GM23338 (cell line): ENCODE measurements at regions not wholly inside any gene's neighbourhood (a gene's known extent, or its start where the extent isn't known, plus 50 kb on each side); places are given as distances from the start of the nearest gene placed in this dataset.

Source experiments
- ATAC-seq: fragments of 200-7000 bp; cut with Tn5 transposase; 3 replicates; pipeline ENCODE4 v1.9.1; 2020
- DNase-seq: peaks from one replicate; pipeline ENCODE4 v3.0.0-alpha.2; 2015; ENCODE audit warnings: low spot score
- H2AFZ ChIP-seq: fragments of 200-600 bp; sonication (generic); 2 replicates; pipeline ENCODE4 v1.8.0; 2016; ENCODE audit warnings: antibody characterized with exemption, mild to moderate bottlenecking, moderate library complexity
- H3F3A ChIP-seq: fragments of 200-600 bp; sonication (generic); replicated peaks from 2 replicates; pipeline ENCODE4 v1.8.0; 2017; ENCODE audit warnings: antibody characterized with exemption, mixed run types, low read depth
- H3K27ac ChIP-seq: fragments of 200-600 bp; sonication (generic); 2 replicates; pipeline ENCODE4 v1.6.1; 2016; ENCODE audit warnings: low read depth
- H3K27me3 ChIP-seq: fragments of 200-600 bp; sonication (generic); 2 replicates; pipeline ENCODE4 v1.8.0; 2016; ENCODE audit warnings: mild to moderate bottlenecking, mixed run types, moderate library complexity; ENCODE audit not compliant: insufficient read depth
- H3K36me3 ChIP-seq: fragments of 200-600 bp; sonication (generic); 2 replicates; pipeline ENCODE4 v1.8.0; 2016; ENCODE audit warnings: mild to moderate bottlenecking; ENCODE audit not compliant: insufficient read depth
- H3K4me1 ChIP-seq: fragments of 200-600 bp; sonication (generic); 2 replicates; pipeline ENCODE4 v1.8.0; 2016; ENCODE audit warnings: mild to moderate bottlenecking, moderate library complexity; ENCODE audit not compliant: insufficient read depth
- H3K4me2 ChIP-seq: fragments of 200-600 bp; sonication (generic); 2 replicates; pipeline ENCODE4 v1.7.1; 2017; ENCODE audit warnings: mixed run types
- H3K4me3 ChIP-seq: fragments of 200-600 bp; sonication (generic); 2 replicates; pipeline ENCODE4 v1.6.1; 2016; ENCODE audit warnings: mixed run types
- H3K79me2 ChIP-seq: fragments of 200-600 bp; sonication (generic); replicated peaks from 2 replicates; pipeline ENCODE4 v1.8.0; 2017; ENCODE audit warnings: mild to moderate bottlenecking; ENCODE audit not compliant: insufficient read depth
- H3K9me2 ChIP-seq: fragments of 200-600 bp; sonication (generic); 2 replicates; pipeline ENCODE4 v1.8.0; 2017; ENCODE audit not compliant: insufficient read depth
- H4K20me1 ChIP-seq: fragments of 200-600 bp; sonication (generic); replicated peaks from 2 replicates; pipeline ENCODE4 v1.8.0; 2017; ENCODE audit warnings: mild to moderate bottlenecking; ENCODE audit not compliant: insufficient read depth
- H3K27ac Mint-ChIP-seq: 2 replicates; pipeline ENCODE4 v1.8.0; 2020; ENCODE audit warnings: inconsistent platforms, mild to moderate bottlenecking, moderate library complexity, mixed read lengths
- H3K27me3 Mint-ChIP-seq: 3 replicates; pipeline ENCODE4 v1.8.0; 2022; ENCODE audit warnings: low read depth, mild to moderate bottlenecking, moderate library complexity, mixed read lengths, inconsistent platforms; ENCODE audit not compliant: insufficient read depth, poor library complexity
- H3K36me3 Mint-ChIP-seq: 3 replicates; pipeline ENCODE4 v1.8.0; 2021; ENCODE audit warnings: low read depth, mild to moderate bottlenecking, inconsistent platforms, moderate library complexity, mixed read lengths
- H3K4me1 Mint-ChIP-seq: 3 replicates; pipeline ENCODE4 v1.8.0; 2020; ENCODE audit warnings: mild to moderate bottlenecking, inconsistent platforms, mixed read lengths
- H3K4me3 Mint-ChIP-seq: 3 replicates; pipeline ENCODE4 v1.8.0; 2021; ENCODE audit warnings: moderate library complexity, mild to moderate bottlenecking, inconsistent platforms, mixed read lengths
- H3K9me3 Mint-ChIP-seq: 3 replicates; pipeline ENCODE4 v1.8.0; 2020; ENCODE audit warnings: moderate library complexity, mild to moderate bottlenecking, inconsistent platforms, mixed read lengths
- CREB1 ChIP-seq: fragments of 250-450 bp; sonication (Bioruptor Pico); IDR thresholded peaks from 2 replicates; pipeline ENCODE4 v1.5.0; 2020; ENCODE audit warnings: low read depth, mild to moderate bottlenecking, moderate library complexity
- EZH2 ChIP-seq: fragments of 200-600 bp; sonication (generic); IDR thresholded peaks from one replicate; pipeline ENCODE4 v1.8.0; 2017; ENCODE audit warnings: antibody characterized with exemption, mild to moderate bottlenecking, low read depth; ENCODE audit not compliant: unreplicated experiment
- EZH2phosphoT487 ChIP-seq: fragments of 200-600 bp; sonication (generic); IDR thresholded peaks from one replicate; pipeline ENCODE4 v1.8.1; 2018; ENCODE audit warnings: antibody characterized with exemption; ENCODE audit not compliant: unreplicated experiment
- JUNB ChIP-seq: IDR thresholded peaks from one replicate; pipeline ENCODE4 v1.6.1; 2016; ENCODE audit warnings: antibody characterized with exemption; ENCODE audit not compliant: unreplicated experiment
- NANOG ChIP-seq: IDR thresholded peaks from 2 replicates; pipeline ENCODE4 v1.6.1; 2016; ENCODE audit warnings: antibody characterized with exemption, borderline replicate concordance
- POLR2AphosphoS5 ChIP-seq: IDR thresholded peaks from 2 replicates; pipeline ENCODE4 v1.6.1; 2016; ENCODE audit warnings: antibody characterized with exemption, low read depth
- ZNF114 ChIP-seq: fragments of 250-450 bp; sonication (Bioruptor Pico); IDR thresholded peaks from 2 replicates; pipeline ENCODE4 v1.5.0; 2020; ENCODE audit warnings: mild to moderate bottlenecking, moderate library complexity
- ZNF331 ChIP-seq: fragments of 250-450 bp; sonication (Bioruptor Pico); IDR thresholded peaks from 2 replicates; pipeline ENCODE4 v1.5.0; 2020; ENCODE audit warnings: low read depth, mild to moderate bottlenecking, moderate library complexity
- TF ChIP-seq, protein P1 (sequence below): IDR thresholded peaks from one replicate; pipeline ENCODE4 v1.6.1; 2018; ENCODE audit warnings: antibody characterized with exemption; ENCODE audit not compliant: unreplicated experiment
- TF ChIP-seq, protein P2 (sequence below): IDR thresholded peaks from 2 replicates; pipeline ENCODE4 v1.6.1; 2016; ENCODE audit warnings: antibody characterized with exemption
- TF ChIP-seq, protein P3 (sequence below), 2 experiments: fragments of 200-600 bp in 1 of 2; sonication (generic) in 1 of 2; conservative IDR thresholded peaks; 2 replicates each; pipeline versions ENCODE4 v1.5.1 to v1.6.1; 2016 to 2017; ENCODE audit warnings: antibody characterized with exemption in 2 of 2, low read depth in 2 of 2, mild to moderate bottlenecking in 2 of 2, moderate library complexity in 1 of 2
- TF ChIP-seq, protein P4 (sequence below): fragments of 250-450 bp; sonication (Bioruptor Pico); IDR thresholded peaks from 2 replicates; pipeline ENCODE4 v1.5.0; 2020; ENCODE audit warnings: mild to moderate bottlenecking, moderate library complexity

DNA sequence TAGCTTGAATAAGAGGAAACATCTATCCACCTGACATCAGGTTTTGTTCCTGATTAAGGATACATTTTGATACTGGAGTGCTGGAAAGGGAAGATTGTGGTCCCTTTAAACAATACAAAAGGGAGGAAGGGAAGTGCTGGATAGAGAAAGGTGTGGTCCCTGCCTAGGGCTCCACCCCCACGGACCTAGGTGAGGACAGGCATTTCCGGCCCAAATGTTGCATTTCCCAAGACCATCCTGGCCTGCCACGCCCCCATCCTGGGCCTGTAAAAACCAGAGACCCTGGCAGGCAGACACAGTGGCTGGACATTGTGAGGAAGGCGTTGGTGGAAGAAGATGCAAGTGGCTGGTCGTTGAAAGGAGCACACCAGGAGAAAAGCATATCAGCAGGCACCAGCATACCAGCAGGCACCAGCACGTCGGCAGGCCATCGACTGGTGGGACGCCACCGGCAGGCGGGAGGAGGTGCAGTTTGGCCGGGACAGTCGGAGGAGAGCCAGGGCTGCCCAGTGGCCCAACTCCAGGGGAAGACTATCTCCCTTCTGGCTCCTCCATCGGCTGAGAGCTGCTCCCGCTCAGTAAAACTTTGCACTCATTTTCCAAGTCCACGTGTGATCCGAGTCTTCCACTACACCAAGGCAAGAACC is 53.2 kb upstream of the AMN1 start:
- ATAC-seq (no peak; the same call in 2 of the 3 replicates), DNase-seq (no peak)
- H3K27ac Mint-ChIP-seq = no peak overlapping the region
- Histone ChIP-seq H3K4me2 (no peak overlapping the region), H3K36me3 (no peaks in the 10 kb centered on the region), H3K27me3 (no peaks in the 10 kb centered on the region), H3K27ac (no peak overlapping the region), H3K4me1 (no peaks in the 10 kb centered on the region), H3K4me3 (no peak overlapping the region), H4K20me1 (no peaks in the 10 kb centered on the region), H3F3A (no peaks in the 10 kb centered on the region), H2AFZ (peak overlapping the region; percentile 85), H3K79me2 (no peaks in the 10 kb centered on the region), H3K9me2 (no peaks in the 10 kb centered on the region)
- no peak overlapping the region for H3K4me3 Mint-ChIP-seq
- H3K4me1 Mint-ChIP-seq = peaks cover 2% of the 10 kb centered on the region; the same call in 1 of the 3 replicates
- no peaks in the 10 kb centered on the region; the same call in 2 of the 3 replicates for H3K9me3 Mint-ChIP-seq
- H3K36me3 Mint-ChIP-seq = no peaks in the 10 kb centered on the region
- H3K27me3 Mint-ChIP-seq = peaks cover 2% of the 10 kb centered on the region
- no peak for TF ChIP-seq ZNF114 (CRISPR knock-in tag)
- TF ChIP-seq, protein P1, sequence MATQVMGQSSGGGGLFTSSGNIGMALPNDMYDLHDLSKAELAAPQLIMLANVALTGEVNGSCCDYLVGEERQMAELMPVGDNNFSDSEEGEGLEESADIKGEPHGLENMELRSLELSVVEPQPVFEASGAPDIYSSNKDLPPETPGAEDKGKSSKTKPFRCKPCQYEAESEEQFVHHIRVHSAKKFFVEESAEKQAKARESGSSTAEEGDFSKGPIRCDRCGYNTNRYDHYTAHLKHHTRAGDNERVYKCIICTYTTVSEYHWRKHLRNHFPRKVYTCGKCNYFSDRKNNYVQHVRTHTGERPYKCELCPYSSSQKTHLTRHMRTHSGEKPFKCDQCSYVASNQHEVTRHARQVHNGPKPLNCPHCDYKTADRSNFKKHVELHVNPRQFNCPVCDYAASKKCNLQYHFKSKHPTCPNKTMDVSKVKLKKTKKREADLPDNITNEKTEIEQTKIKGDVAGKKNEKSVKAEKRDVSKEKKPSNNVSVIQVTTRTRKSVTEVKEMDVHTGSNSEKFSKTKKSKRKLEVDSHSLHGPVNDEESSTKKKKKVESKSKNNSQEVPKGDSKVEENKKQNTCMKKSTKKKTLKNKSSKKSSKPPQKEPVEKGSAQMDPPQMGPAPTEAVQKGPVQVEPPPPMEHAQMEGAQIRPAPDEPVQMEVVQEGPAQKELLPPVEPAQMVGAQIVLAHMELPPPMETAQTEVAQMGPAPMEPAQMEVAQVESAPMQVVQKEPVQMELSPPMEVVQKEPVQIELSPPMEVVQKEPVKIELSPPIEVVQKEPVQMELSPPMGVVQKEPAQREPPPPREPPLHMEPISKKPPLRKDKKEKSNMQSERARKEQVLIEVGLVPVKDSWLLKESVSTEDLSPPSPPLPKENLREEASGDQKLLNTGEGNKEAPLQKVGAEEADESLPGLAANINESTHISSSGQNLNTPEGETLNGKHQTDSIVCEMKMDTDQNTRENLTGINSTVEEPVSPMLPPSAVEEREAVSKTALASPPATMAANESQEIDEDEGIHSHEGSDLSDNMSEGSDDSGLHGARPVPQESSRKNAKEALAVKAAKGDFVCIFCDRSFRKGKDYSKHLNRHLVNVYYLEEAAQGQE = no peak
- TF ChIP-seq, protein P2, sequence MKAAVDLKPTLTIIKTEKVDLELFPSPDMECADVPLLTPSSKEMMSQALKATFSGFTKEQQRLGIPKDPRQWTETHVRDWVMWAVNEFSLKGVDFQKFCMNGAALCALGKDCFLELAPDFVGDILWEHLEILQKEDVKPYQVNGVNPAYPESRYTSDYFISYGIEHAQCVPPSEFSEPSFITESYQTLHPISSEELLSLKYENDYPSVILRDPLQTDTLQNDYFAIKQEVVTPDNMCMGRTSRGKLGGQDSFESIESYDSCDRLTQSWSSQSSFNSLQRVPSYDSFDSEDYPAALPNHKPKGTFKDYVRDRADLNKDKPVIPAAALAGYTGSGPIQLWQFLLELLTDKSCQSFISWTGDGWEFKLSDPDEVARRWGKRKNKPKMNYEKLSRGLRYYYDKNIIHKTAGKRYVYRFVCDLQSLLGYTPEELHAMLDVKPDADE = no peak
- no peak for TF ChIP-seq NANOG
- TF ChIP-seq, protein P3, sequence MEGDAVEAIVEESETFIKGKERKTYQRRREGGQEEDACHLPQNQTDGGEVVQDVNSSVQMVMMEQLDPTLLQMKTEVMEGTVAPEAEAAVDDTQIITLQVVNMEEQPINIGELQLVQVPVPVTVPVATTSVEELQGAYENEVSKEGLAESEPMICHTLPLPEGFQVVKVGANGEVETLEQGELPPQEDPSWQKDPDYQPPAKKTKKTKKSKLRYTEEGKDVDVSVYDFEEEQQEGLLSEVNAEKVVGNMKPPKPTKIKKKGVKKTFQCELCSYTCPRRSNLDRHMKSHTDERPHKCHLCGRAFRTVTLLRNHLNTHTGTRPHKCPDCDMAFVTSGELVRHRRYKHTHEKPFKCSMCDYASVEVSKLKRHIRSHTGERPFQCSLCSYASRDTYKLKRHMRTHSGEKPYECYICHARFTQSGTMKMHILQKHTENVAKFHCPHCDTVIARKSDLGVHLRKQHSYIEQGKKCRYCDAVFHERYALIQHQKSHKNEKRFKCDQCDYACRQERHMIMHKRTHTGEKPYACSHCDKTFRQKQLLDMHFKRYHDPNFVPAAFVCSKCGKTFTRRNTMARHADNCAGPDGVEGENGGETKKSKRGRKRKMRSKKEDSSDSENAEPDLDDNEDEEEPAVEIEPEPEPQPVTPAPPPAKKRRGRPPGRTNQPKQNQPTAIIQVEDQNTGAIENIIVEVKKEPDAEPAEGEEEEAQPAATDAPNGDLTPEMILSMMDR (conservative IDR thresholded peaks at IDR 0.05; ENCODE audit: low read depth in 2 of 2) = no peak
- TF ChIP-seq ZNF331 (CRISPR knock-in tag) = no peak
- no peak for TF ChIP-seq EZH2
- TF ChIP-seq, protein P4, sequence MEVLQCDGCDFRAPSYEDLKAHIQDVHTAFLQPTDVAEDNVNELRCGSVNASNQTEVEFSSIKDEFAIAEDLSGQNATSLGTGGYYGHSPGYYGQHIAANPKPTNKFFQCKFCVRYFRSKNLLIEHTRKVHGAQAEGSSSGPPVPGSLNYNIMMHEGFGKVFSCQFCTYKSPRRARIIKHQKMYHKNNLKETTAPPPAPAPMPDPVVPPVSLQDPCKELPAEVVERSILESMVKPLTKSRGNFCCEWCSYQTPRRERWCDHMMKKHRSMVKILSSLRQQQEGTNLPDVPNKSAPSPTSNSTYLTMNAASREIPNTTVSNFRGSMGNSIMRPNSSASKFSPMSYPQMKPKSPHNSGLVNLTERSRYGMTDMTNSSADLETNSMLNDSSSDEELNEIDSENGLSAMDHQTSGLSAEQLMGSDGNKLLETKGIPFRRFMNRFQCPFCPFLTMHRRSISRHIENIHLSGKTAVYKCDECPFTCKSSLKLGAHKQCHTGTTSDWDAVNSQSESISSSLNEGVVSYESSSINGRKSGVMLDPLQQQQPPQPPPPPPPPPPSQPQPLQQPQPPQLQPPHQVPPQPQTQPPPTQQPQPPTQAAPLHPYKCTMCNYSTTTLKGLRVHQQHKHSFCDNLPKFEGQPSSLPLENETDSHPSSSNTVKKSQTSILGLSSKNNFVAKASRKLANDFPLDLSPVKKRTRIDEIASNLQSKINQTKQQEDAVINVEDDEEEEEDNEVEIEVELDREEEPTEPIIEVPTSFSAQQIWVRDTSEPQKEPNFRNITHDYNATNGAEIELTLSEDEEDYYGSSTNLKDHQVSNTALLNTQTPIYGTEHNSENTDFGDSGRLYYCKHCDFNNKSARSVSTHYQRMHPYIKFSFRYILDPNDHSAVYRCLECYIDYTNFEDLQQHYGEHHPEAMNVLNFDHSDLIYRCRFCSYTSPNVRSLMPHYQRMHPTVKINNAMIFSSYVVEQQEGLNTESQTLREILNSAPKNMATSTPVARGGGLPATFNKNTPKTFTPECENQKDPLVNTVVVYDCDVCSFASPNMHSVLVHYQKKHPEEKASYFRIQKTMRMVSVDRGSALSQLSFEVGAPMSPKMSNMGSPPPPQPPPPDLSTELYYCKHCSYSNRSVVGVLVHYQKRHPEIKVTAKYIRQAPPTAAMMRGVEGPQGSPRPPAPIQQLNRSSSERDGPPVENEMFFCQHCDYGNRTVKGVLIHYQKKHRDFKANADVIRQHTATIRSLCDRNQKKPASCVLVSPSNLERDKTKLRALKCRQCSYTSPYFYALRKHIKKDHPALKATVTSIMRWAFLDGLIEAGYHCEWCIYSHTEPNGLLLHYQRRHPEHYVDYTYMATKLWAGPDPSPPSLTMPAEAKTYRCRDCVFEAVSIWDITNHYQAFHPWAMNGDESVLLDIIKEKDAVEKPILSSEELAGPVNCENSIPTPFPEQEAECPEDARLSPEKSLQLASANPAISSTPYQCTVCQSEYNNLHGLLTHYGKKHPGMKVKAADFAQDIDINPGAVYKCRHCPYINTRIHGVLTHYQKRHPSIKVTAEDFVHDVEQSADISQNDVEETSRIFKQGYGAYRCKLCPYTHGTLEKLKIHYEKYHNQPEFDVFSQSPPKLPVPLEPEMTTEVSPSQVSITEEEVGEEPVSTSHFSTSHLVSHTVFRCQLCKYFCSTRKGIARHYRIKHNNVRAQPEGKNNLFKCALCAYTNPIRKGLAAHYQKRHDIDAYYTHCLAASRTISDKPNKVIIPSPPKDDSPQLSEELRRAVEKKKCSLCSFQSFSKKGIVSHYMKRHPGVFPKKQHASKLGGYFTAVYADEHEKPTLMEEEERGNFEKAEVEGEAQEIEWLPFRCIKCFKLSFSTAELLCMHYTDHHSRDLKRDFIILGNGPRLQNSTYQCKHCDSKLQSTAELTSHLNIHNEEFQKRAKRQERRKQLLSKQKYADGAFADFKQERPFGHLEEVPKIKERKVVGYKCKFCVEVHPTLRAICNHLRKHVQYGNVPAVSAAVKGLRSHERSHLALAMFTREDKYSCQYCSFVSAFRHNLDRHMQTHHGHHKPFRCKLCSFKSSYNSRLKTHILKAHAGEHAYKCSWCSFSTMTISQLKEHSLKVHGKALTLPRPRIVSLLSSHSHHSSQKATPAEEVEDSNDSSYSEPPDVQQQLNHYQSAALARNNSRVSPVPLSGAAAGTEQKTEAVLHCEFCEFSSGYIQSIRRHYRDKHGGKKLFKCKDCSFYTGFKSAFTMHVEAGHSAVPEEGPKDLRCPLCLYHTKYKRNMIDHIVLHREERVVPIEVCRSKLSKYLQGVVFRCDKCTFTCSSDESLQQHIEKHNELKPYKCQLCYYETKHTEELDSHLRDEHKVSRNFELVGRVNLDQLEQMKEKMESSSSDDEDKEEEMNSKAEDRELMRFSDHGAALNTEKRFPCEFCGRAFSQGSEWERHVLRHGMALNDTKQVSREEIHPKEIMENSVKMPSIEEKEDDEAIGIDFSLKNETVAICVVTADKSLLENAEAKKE (CRISPR knock-in tag) = no peak
- no peak for TF ChIP-seq JUNB
- TF ChIP-seq CREB1 (CRISPR knock-in tag) = no peak
- no peak for TF ChIP-seq EZH2phosphoT487
- no peak for TF ChIP-seq POLR2AphosphoS5
